RWPE1 (cell line): ENCODE measurements at regions not wholly inside any gene's neighbourhood (a gene's known extent, or its start where the extent isn't known, plus 50 kb on each side); places are given as distances from the start of the nearest gene placed in this dataset.
"Not testable (repeated sequence)": the region's sequence is repeated elsewhere in the genome, so short reads cannot be mapped to it uniquely, and the experiment has no call there.

Experiments
- CTCF ChIA-PET: fragments of 350-600 bp; sonication (Branson Sonifier 250); formaldehyde crosslinking; extraction: SDS; loops from one replicate; lab custom pipeline; 2021; lab: Yijun Ruan, JAX
- POLR2A ChIA-PET: fragments of 400-600 bp; formaldehyde crosslinking; extraction: SDS; loops from one replicate; lab custom pipeline; 2020; ENCODE audit warnings: antibody characterized with exemption; ENCODE audit not compliant: low non-redundant PET; lab: Yijun Ruan, JAX
- DNase-seq: peaks from one replicate; pipeline ENCODE4 v3.0.0; 2012; ENCODE audit warnings: low spot score
- H3K27ac ChIP-seq: fragments of 450-650 bp; 2 replicates; pipeline ENCODE4 v1.5.1; 2017
- TF ChIP-seq, protein P1 (sequence below): fragments of 450-650 bp; conservative IDR thresholded peaks from 2 replicates; pipeline ENCODE4 v1.5.1; 2017; ENCODE audit warnings: low read depth, mild to moderate bottlenecking

DNA sequence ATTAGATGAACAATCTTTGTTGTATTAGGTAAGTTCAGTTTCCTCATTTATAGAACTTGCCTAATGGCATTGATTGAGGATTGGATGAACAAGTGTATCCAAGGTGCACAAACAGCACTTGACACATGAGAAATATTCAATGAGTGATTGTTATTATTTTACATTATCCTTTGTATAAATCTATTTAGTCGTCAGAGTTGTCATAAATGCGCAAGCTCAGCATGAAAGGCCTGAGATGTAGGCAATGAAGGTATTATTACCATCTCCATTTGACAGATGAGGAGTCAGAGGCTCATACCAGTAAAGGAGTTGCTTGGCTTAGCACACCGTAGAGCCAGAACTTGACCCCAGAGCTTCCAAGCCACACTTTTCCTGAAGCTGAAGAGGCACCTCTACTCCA, 291.4 kb downstream of the C1D start:
- no peak for DNase-seq
- no peak overlapping the region for H3K27ac ChIP-seq
- CTCF ChIA-PET, result no interaction called here
- TF ChIP-seq, protein P1, sequence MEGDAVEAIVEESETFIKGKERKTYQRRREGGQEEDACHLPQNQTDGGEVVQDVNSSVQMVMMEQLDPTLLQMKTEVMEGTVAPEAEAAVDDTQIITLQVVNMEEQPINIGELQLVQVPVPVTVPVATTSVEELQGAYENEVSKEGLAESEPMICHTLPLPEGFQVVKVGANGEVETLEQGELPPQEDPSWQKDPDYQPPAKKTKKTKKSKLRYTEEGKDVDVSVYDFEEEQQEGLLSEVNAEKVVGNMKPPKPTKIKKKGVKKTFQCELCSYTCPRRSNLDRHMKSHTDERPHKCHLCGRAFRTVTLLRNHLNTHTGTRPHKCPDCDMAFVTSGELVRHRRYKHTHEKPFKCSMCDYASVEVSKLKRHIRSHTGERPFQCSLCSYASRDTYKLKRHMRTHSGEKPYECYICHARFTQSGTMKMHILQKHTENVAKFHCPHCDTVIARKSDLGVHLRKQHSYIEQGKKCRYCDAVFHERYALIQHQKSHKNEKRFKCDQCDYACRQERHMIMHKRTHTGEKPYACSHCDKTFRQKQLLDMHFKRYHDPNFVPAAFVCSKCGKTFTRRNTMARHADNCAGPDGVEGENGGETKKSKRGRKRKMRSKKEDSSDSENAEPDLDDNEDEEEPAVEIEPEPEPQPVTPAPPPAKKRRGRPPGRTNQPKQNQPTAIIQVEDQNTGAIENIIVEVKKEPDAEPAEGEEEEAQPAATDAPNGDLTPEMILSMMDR, result no peak
- POLR2A ChIA-PET, result no interaction called here

DNA sequence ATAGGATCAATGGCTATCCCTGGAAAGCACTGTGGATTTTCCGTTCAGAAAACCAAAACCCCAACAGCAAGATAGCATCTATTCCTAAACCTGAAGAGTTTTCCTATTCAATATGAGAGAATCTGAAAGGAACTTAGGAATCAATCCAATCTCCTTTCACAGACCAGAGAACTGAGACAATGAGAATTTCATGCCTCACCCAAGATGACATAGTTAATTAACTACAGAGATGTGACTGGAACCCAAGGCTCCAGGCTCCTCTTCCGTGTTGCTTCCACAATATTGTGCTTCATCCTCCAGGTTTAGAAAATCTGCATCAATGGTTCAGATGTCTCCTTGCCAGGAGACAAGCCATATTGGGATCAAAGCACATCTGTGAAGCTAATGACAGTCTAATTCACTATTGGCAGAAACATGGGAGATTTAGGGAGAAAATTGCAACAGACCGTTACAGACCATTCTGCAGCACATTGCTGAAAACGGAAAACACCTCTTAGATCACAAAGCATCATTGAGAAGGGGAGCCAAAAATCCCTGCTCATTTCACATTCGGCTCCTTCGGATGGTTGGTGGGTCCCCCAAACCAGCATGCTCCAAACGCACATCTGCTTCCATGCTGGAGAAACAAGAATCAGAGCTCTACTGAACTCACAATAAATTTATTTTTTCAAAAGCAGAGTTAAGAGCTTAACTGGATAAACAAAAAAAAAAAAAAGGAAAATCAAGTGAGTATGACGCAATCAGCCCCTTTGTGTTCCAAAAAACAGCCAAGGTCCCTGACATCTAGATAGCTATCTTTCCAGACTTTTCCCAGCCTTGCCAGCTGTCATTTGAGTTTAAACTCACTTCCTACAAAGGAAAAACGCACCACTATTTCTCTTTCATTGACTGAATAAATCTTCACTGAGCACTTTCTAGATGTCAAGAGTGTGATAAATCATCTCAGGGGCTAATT, 290.3 kb downstream of the C1D start:
- no peak overlapping the region for H3K27ac ChIP-seq
- POLR2A ChIA-PET, result interaction anchor here (0.6 kb wide), 1 partner anchor 35 kb away, joined by 6 read pairs; no protein-coding TSS in a partner anchor
- TF ChIP-seq, protein P1, result no peak
- CTCF ChIA-PET, result interaction anchor here (0.7 kb wide), 1 partner anchor 40 kb away, joined by 4 read pairs; no protein-coding TSS in a partner anchor
- DNase-seq, result no peak

DNA sequence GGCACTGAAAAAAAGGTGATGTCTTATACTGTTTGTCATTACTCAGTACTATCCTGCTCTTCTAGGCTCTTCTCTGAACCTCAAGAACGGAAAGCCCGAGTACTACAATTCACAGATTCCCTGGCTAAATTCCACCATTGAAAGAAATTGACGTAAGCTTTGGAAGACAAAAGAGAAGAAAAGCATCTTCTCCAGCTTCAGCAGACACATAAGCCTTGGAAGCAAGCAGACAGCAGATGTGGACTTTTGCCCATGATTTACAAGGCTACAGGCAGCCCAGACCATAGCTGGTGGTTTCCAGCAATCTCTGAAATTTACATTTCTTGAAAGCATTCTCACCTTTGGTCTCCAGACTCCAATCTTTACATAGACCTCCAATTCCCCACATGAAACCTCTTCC, 289.0 kb downstream of the C1D start:
- no peak overlapping the region for H3K27ac ChIP-seq
- CTCF ChIA-PET, result no interaction called here
- TF ChIP-seq, protein P1, result no peak
- POLR2A ChIA-PET, result no interaction called here
- DNase-seq, result no peak

DNA sequence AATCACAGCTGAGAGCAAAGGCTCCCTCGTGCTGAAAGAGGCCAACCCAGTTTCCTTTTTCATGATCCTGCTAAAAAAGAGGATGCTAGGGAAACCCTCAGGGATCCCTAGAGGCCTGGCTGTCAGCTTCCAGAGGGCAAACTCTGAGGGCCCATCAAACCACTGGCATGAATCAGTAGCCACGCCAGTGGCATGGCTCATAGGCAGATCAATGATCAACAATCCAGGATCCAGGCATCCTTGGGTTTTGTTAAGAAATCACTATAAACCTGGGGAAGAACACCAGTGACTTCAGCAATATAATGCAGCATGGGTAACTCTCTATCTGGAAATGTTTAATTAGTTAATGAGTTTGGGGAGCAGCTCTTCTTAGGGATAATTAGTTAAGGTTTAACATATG, 286.5 kb downstream of the C1D start:
- POLR2A ChIA-PET, result no interaction called here
- DNase-seq, result no peak
- CTCF ChIA-PET, result no interaction called here
- no peak overlapping the region for H3K27ac ChIP-seq
- TF ChIP-seq, protein P1, result no peak

DNA sequence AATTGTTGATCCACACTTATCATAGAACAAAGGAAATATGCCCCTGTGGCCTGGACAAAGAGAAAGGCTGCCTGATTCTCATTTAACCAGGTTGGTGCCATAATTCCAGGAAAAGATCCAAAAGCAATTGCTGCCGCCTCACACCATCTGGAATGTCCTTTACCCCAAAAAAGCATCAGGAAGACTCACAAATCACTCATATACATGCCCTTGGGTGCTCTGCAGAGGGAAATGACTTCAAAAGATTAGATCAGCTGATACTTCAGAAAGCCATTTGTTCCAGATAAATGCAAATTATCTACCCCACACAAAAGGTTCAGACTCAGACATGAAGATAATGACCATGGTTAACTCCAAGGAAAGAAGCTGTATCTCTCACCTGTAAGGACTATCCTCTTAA, 285.8 kb downstream of the C1D start:
- no peak overlapping the region for H3K27ac ChIP-seq
- TF ChIP-seq, protein P1, result no peak
- ChIA-PET POLR2A (no interaction called here), CTCF (no interaction called here)
- DNase-seq, result no peak

DNA sequence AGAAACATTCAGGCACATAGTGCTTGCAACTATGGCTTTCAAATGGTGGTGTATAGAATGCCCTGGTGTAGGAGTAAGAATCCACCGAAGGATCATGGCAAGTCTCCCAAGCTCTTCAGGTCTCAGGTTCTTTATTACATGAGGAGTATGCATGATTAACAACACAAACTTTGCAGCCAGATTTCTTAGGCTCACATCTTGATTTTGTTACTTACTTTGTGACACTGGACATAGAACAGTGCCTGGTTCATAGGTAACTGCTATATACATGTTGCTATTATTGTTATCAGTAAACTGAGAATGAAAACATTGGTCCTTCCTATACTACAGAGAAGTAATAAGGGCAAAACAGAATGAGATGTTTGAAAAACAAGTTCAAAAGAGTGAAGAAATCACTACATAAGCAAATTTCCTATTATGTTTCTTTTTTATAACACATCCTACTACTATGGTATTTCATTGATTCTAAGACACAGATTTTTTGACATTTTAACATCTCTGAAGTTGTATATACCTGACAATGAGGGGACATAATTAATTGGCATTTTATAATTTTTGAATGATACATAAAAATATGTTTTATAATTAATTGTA, 284.9 kb downstream of the C1D start:
- no peak for DNase-seq
- ChIA-PET POLR2A (no interaction called here), CTCF (no interaction called here)
- no peak overlapping the region for H3K27ac ChIP-seq
- TF ChIP-seq, protein P1, result no peak

DNA sequence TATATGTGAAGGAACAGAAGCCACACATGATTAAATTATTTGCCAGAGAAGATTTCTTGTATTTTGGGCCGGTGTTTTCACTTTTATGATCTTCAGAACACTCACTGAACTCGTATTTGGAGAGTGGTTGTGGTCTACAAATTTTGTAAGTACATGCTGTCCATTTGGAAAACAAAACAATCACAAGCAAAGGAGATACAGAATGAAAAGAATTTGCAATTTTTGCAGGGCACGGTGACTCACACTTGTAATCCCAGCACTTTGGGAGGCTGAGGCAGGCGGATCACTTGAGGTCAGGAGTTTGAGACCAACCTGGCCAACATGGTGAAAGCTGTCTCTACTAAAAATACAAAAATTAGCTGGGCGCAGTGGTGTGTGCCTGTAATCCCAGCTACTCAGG, 282.0 kb downstream of the C1D start:
- DNase-seq, POLR2A ChIA-PET, H3K27ac ChIP-seq: not testable (repeated sequence)
- CTCF ChIA-PET, result interaction anchor here (0.6 kb wide), 3 partner anchors 28 to 448 kb away, joined by 3 read pairs; no protein-coding TSS in a partner anchor
